Kidney capillary endothelial cell (primary cell): ENCODE measurements at regions not wholly inside any gene's neighbourhood (a gene's known extent, or its start where the extent isn't known, plus 50 kb on each side); places are given as distances from the start of the nearest gene placed in this dataset.
A peak's percentile ranks its signal among the peaks of the same experiment; 100 is the strongest.

ENCODE experiments used
- DNase-seq: peaks from one replicate; pipeline ENCODE4 v3.0.0-alpha.2; 2018; ENCODE audit warnings: low spot score

- no peak for DNase-seq
Measured at GRCh38 chr4:73001885-73002284, 67.6 kb downstream of the COX18 start.

- DNase-seq = no peak
Measured at GRCh38 chr4:72997409-72997808, 72.1 kb downstream of the COX18 start.

- no peak for DNase-seq
Measured at GRCh38 chr4:72994670-72995069, 74.8 kb downstream of the COX18 start.

GRCh38 chr4:72993876-72994275, 75.6 kb downstream of the COX18 start:
- no peak for DNase-seq

GRCh38 chr4:72991873-72992272, 77.6 kb downstream of the COX18 start:
- no peak for DNase-seq

- no peak for DNase-seq
Measured at GRCh38 chr4:72987741-72988729, 81.5 kb downstream of the COX18 start.

- DNase-seq = no peak
Measured at GRCh38 chr4:72984351-72984750, 85.2 kb downstream of the COX18 start.

- DNase-seq = no peak
Measured at GRCh38 chr4:72983709-72984108, 85.8 kb downstream of the COX18 start.

- no peak for DNase-seq
Measured at GRCh38 chr4:72977936-72978485, 91.5 kb downstream of the COX18 start.

- DNase-seq = no peak
Measured at GRCh38 chr4:72975488-72975784, 94.1 kb downstream of the COX18 start.

- peak; percentile 57 for DNase-seq
Measured at GRCh38 chr4:72974694-72975487, 94.6 kb downstream of the COX18 start.

- peak; percentile 90 for DNase-seq
Measured at GRCh38 chr4:72971572-72971971, 97.9 kb downstream of the COX18 start.

- no peak for DNase-seq
Measured at GRCh38 chr4:72970756-72971155, 98.8 kb downstream of the COX18 start.

GRCh38 chr4:72969976-72970375, 99.5 kb downstream of the COX18 start:
- DNase-seq = no peak

- DNase-seq = no peak
Measured at GRCh38 chr4:72966652-72967051, 102.9 kb downstream of the COX18 start.

GRCh38 chr4:72959411-72959810, 110.1 kb downstream of the COX18 start:
- no peak for DNase-seq

- DNase-seq = no peak
Measured at GRCh38 chr4:72954811-72955210, 114.7 kb downstream of the COX18 start.

- no peak for DNase-seq
Measured at GRCh38 chr4:72953571-72953970, 115.9 kb downstream of the COX18 start.

GRCh38 chr4:72951628-72952027, 117.9 kb downstream of the COX18 start:
- DNase-seq = no peak

GRCh38 chr4:72951147-72951546, 118.4 kb downstream of the COX18 start:
- no peak for DNase-seq

GRCh38 chr4:72948080-72948479, 121.4 kb downstream of the COX18 start:
- DNase-seq = no peak

- DNase-seq = no peak
Measured at GRCh38 chr4:72945719-72946336, 123.7 kb downstream of the COX18 start.
